Testis (tissue), 2 donors: ENCODE measurements at regions not wholly inside any gene's neighbourhood (a gene's known extent, or its start where the extent isn't known, plus 50 kb on each side); places are given as distances from the start of the nearest gene placed in this dataset.

Experiments used
- CTCF ChIP-seq, 3 experiments: fragments of 450-650 bp in 2 of 3; fragments of 200-600 bp in 1 of 3; sonication (generic) in 1 of 3; IDR thresholded peaks; one replicate each; pipeline ENCODE4 v1.5.1; 2016 to 2019; ENCODE audit warnings: antibody characterized with exemption in 3 of 3, mild to moderate bottlenecking in 2 of 3, moderate library complexity in 1 of 3
- POLR2A ChIP-seq: fragments of 450-650 bp; IDR thresholded peaks from one replicate; pipeline ENCODE4 v1.6.1; 2017; ENCODE audit warnings: antibody characterized with exemption, mild to moderate bottlenecking, moderate library complexity

- no peak for TF ChIP-seq POLR2A
- no peak for TF ChIP-seq CTCF (IDR thresholded peaks at IDR 0.05)
Measured at GRCh38 chr10:55929291-55929690, 431.8 kb downstream of the ZWINT start.
